DND-41 (cell line): ENCODE measurements at regions not wholly inside any gene's neighbourhood (a gene's known extent, or its start where the extent isn't known, plus 50 kb on each side); places are given as distances from the start of the nearest gene placed in this dataset.

Source experiments
- CTCF ChIP-seq: IDR thresholded peaks from 2 replicates; pipeline ENCODE4 v1.5.1; 2012; ENCODE audit warnings: borderline replicate concordance, low read length, moderate library complexity, mild to moderate bottlenecking; ENCODE audit not compliant: poor library complexity, severe bottlenecking; ENCODE audit errors: extremely low read depth
- EZH2 ChIP-seq: IDR thresholded peaks from 3 replicates; pipeline ENCODE4 v1.6.1; 2012; ENCODE audit warnings: borderline replicate concordance, low read depth, mild to moderate bottlenecking, moderate library complexity, low read length, inconsistent platforms; ENCODE audit not compliant: severe bottlenecking

GRCh38 chr3:148175214-148175613, 522.5 kb upstream of the AGTR1 start:
- no peak for TF ChIP-seq EZH2
- TF ChIP-seq CTCF = no peak
